ENCODE measurements at regions not wholly inside any gene's neighbourhood (a gene's known extent, or its start where the extent isn't known, plus 50 kb on each side); places are given as distances from the start of the nearest gene placed in this dataset.

GRCh38 chr21:15247613-15248012 lies 182.8 kb upstream of the NRIP1 start:
- POLR2A ChIA-PET = interaction anchor here (0.6 to 1.0 kb wide), 3 partner anchors 23 to 626 kb away, joined by 3 to 4 read pairs (median 3); no protein-coding TSS in a partner anchor
- no peaks in the 10 kb centered on the region for H3K36me3 Mint-ChIP-seq (ENCODE audit: insufficient read depth, unreplicated experiment)
- H3K27ac Mint-ChIP-seq (ENCODE audit: low read depth, unreplicated experiment) = no peak overlapping the region
- DNase-seq (ENCODE audit: unreplicated experiment) = no peak
- H3K27me3 Mint-ChIP-seq (ENCODE audit: insufficient read depth, unreplicated experiment) = no peaks in the 10 kb centered on the region
- CTCF ChIA-PET = interaction anchor here (0.6 kb wide), 2 partner anchors 26 to 816 kb away, joined by 3 read pairs; no protein-coding TSS in a partner anchor
- no peak overlapping the region for H3K4me3 Mint-ChIP-seq (ENCODE audit: unreplicated experiment)
- no peaks in the 10 kb centered on the region for H3K9me3 Mint-ChIP-seq (ENCODE audit: unreplicated experiment)
- intact Hi-C loops (cut with micrococcal nuclease) = no loop called here
- peaks cover 18% of the 10 kb centered on the region for H3K4me1 Mint-ChIP-seq (ENCODE audit: insufficient read depth, unreplicated experiment)
- no peak for TF ChIP-seq CTCF (IDR thresholded peaks at IDR 0.05; ENCODE audit: unreplicated experiment)
- BruUV-seq (replicated peaks) = no TSS peak

- CTCF ChIA-PET = interaction anchor here (0.8 to 1.4 kb wide), 4 partner anchors 8 to 234 kb away, joined by 3 to 4 read pairs (median 4); no protein-coding TSS in a partner anchor
- peaks cover 15% of the 10 kb centered on the region for H3K4me1 Mint-ChIP-seq (ENCODE audit: insufficient read depth, unreplicated experiment)
- no peaks in the 10 kb centered on the region for H3K9me3 Mint-ChIP-seq (ENCODE audit: unreplicated experiment)
- H3K36me3 Mint-ChIP-seq (ENCODE audit: insufficient read depth, unreplicated experiment) = no peaks in the 10 kb centered on the region
- TF ChIP-seq CTCF (IDR thresholded peaks at IDR 0.05; ENCODE audit: unreplicated experiment) = no peak
- intact Hi-C loops (cut with micrococcal nuclease) = no loop called here
- peak overlapping the region; percentile 41 for H3K27ac Mint-ChIP-seq (ENCODE audit: low read depth, unreplicated experiment)
- DNase-seq (ENCODE audit: unreplicated experiment) = no peak
- POLR2A ChIA-PET = interaction anchor here (0.6 kb wide), 1 partner anchor 184 kb away, joined by 3 read pairs; the partner anchor contains the start of gene NRIP1
- H3K27me3 Mint-ChIP-seq (ENCODE audit: insufficient read depth, unreplicated experiment) = no peaks in the 10 kb centered on the region
- no peak overlapping the region for H3K4me3 Mint-ChIP-seq (ENCODE audit: unreplicated experiment)
- BruUV-seq (replicated peaks) = no TSS peak
These were observed 184.6 kb upstream of the NRIP1 start for GRCh38 chr21:15249285-15249993.

GRCh38 chr21:15250384-15250783 lies 185.6 kb upstream of the NRIP1 start:
- Mint-ChIP-seq H3K4me3 (ENCODE audit: unreplicated experiment) (no peak overlapping the region), H3K27me3 (ENCODE audit: insufficient read depth, unreplicated experiment) (no peaks in the 10 kb centered on the region), H3K9me3 (ENCODE audit: unreplicated experiment) (no peaks in the 10 kb centered on the region), H3K27ac (ENCODE audit: low read depth, unreplicated experiment) (no peak overlapping the region), H3K4me1 (ENCODE audit: insufficient read depth, unreplicated experiment) (peaks cover 15% of the 10 kb centered on the region), H3K36me3 (ENCODE audit: insufficient read depth, unreplicated experiment) (no peaks in the 10 kb centered on the region)
- POLR2A ChIA-PET = no interaction called here
- peak; percentile 11 for DNase-seq (ENCODE audit: unreplicated experiment)
- CTCF ChIA-PET = interaction anchor here (1.4 kb wide), 2 partner anchors 9 to 233 kb away, joined by 3 to 4 read pairs; no protein-coding TSS in a partner anchor
- BruUV-seq (replicated peaks) = no TSS peak
- intact Hi-C loops (cut with micrococcal nuclease) = no loop called here
- no peak for TF ChIP-seq CTCF (IDR thresholded peaks at IDR 0.05; ENCODE audit: unreplicated experiment)

- Mint-ChIP-seq H3K4me3 (ENCODE audit: unreplicated experiment) (no peak overlapping the region), H3K27ac (ENCODE audit: low read depth, unreplicated experiment) (no peak overlapping the region), H3K4me1 (ENCODE audit: insufficient read depth, unreplicated experiment) (peaks cover 15% of the 10 kb centered on the region), H3K36me3 (ENCODE audit: insufficient read depth, unreplicated experiment) (no peaks in the 10 kb centered on the region), H3K27me3 (ENCODE audit: insufficient read depth, unreplicated experiment) (no peaks in the 10 kb centered on the region), H3K9me3 (ENCODE audit: unreplicated experiment) (no peaks in the 10 kb centered on the region)
- no peak for TF ChIP-seq CTCF (IDR thresholded peaks at IDR 0.05; ENCODE audit: unreplicated experiment)
- no TSS peak for BruUV-seq (replicated peaks)
- intact Hi-C loops (cut with micrococcal nuclease) = no loop called here
- ChIA-PET POLR2A (no interaction called here), CTCF (interaction anchor here (1.2 kb wide), 1 partner anchor 9 kb away, joined by 4 read pairs; no protein-coding TSS in a partner anchor)
- no peak for DNase-seq (ENCODE audit: unreplicated experiment)
These were observed 187.6 kb upstream of the NRIP1 start for GRCh38 chr21:15252431-15252830.

All from MCF 10A (cell line).